Panc1 (cell line): ENCODE measurements at regions not wholly inside any gene's neighbourhood (a gene's known extent, or its start where the extent isn't known, plus 50 kb on each side); places are given as distances from the start of the nearest gene placed in this dataset.

Experiments
- ATAC-seq: fragments of 200-7000 bp; cut with Tn5 transposase; 2 replicates; pipeline ENCODE4 v1.9.1; 2020; ENCODE audit warnings: mild to moderate bottlenecking, moderate library complexity
- BruUV-seq: library from RNA; stranded (reverse); fragments of 400-500 nt; replicated peaks from 2 replicates; lab custom pipeline; 2021; lab: Mats Ljungman, UMichigan
- CTCF ChIA-PET: fragments of 300-600 bp; sonication (Branson Sonifier 250); formaldehyde crosslinking; loops from one replicate; lab custom pipeline; 2022; ENCODE audit warnings: antibody characterized with exemption; lab: Charles Lee
- POLR2A ChIA-PET: fragments of 300-600 bp; sonication (Branson Sonifier 250); formaldehyde crosslinking; loops from one replicate; lab custom pipeline; 2022; ENCODE audit warnings: antibody characterized with exemption; lab: Charles Lee
- DNase-seq: peaks from one replicate; pipeline ENCODE4 v3.0.0-alpha.2; 2010; ENCODE audit warnings: low read depth, low spot score
- H3K27ac ChIP-seq: 2 replicates; pipeline ENCODE4 v1.5.1; 2011; ENCODE audit warnings: mild to moderate bottlenecking, low read length, inconsistent platforms
- H3K27me3 ChIP-seq: fragments of 200-500 bp; sonication (Bioruptor generic); 2 replicates; pipeline ENCODE4 v1.6.0; 2014; ENCODE audit warnings: low read length, inconsistent platforms; ENCODE audit not compliant: control insufficient read depth, insufficient read depth
- H3K36me3 ChIP-seq: fragments of 200-500 bp; sonication (Bioruptor generic); 2 replicates; pipeline ENCODE4 v1.5.1; 2014; ENCODE audit warnings: inconsistent platforms, mild to moderate bottlenecking, low read length, moderate library complexity; ENCODE audit not compliant: control insufficient read depth, insufficient read depth
- H3K4me1 ChIP-seq: 2 replicates; pipeline ENCODE4 v1.5.1; 2011; ENCODE audit warnings: inconsistent platforms, mild to moderate bottlenecking, low read length, moderate library complexity; ENCODE audit not compliant: control insufficient read depth, insufficient read depth
- H3K4me3 ChIP-seq, 2 experiments: 2 replicates each; pipeline ENCODE4 v1.5.1; 2011 to 2012; ENCODE audit warnings: low read depth in 2 of 2, low read length in 2 of 2, mild to moderate bottlenecking in 2 of 2, inconsistent platforms in 1 of 2, moderate library complexity in 1 of 2
- H3K9me3 ChIP-seq: fragments of 200-500 bp; sonication (Bioruptor generic); 2 replicates; pipeline ENCODE4 v1.5.1; 2014; ENCODE audit warnings: low read depth, mild to moderate bottlenecking, inconsistent platforms, low read length, moderate library complexity; ENCODE audit not compliant: control insufficient read depth, insufficient read depth
- CTCF ChIP-seq: fragments of 450-650 bp; IDR thresholded peaks from 2 replicates; pipeline ENCODE4 v1.5.1; 2017; ENCODE audit warnings: mild to moderate bottlenecking
- POLR2AphosphoS5 ChIP-seq: IDR thresholded peaks from 2 replicates; pipeline ENCODE4 v1.6.1; 2012; ENCODE audit warnings: mild to moderate bottlenecking, low read depth, low read length, moderate library complexity
- REST ChIP-seq, 2 experiments: IDR thresholded peaks; 2 replicates each; pipeline ENCODE4 v1.6.1; 2011 to 2012; ENCODE audit warnings: low read depth in 2 of 2, control low read depth in 1 of 2, low read length in 1 of 2, mild to moderate bottlenecking in 1 of 2, moderate library complexity in 1 of 2; ENCODE audit not compliant: insufficient read depth in 1 of 2
- SIN3A ChIP-seq: IDR thresholded peaks from 2 replicates; pipeline ENCODE4 v1.6.1; 2012; ENCODE audit warnings: low read depth, mild to moderate bottlenecking, low read length, moderate library complexity, borderline replicate concordance; ENCODE audit not compliant: insufficient read depth
- TCF7L2 ChIP-seq: IDR thresholded peaks from 2 replicates; pipeline ENCODE4 v1.6.1; 2011; ENCODE audit warnings: mild to moderate bottlenecking, low read depth, low read length, inconsistent platforms
- in situ Hi-C: cut with HindIII; loops from 2 replicates; pipeline ENCODE4 v1.10.0; 2016; ENCODE audit warnings: low sequenced_read_pairs, low pct_unique_long_range_greater_than_20kb
- intact Hi-C: fragments of 100-400 bp; cut with micrococcal nuclease; formaldehyde crosslinking; loops from one replicate; pipeline ENCODE4 v1.10.0; 2022; ENCODE audit not compliant: unreplicated experiment

GRCh38 chr15:93501946-93502345, 412.9 kb upstream of the RGMA start:
- intact Hi-C loops (no loop called here), in situ Hi-C loops (no loop called here)
- no peak overlapping the region for H3K27ac ChIP-seq
- H3K36me3 ChIP-seq = no peaks in the 10 kb centered on the region
- no TSS peak for BruUV-seq
- ChIA-PET CTCF (no interaction called here), POLR2A (no interaction called here)
- DNase-seq (no peak), ATAC-seq (no peak)
- H3K4me1 ChIP-seq = no peaks in the 10 kb centered on the region
- no peaks in the 10 kb centered on the region for H3K27me3 ChIP-seq
- H3K4me3 ChIP-seq = no peak overlapping the region
- TF ChIP-seq TCF7L2 (no peak), CTCF (no peak), POLR2AphosphoS5 (no peak), SIN3A (no peak)
- H3K9me3 ChIP-seq = no peaks in the 10 kb centered on the region

GRCh38 chr15:93500155-93500554, 411.1 kb upstream of the RGMA start:
- Histone ChIP-seq H3K36me3 (no peaks in the 10 kb centered on the region), H3K9me3 (no peaks in the 10 kb centered on the region), H3K27me3 (no peaks in the 10 kb centered on the region), H3K4me3 (no peak overlapping the region), H3K4me1 (no peaks in the 10 kb centered on the region), H3K27ac (no peak overlapping the region)
- BruUV-seq = no TSS peak
- in situ Hi-C loops (no loop called here), intact Hi-C loops (no loop called here)
- no peak for ATAC-seq
- TF ChIP-seq TCF7L2 (no peak), CTCF (no peak), REST (IDR thresholded peaks at IDR 0.05; ENCODE audit: insufficient read depth in 1 of 2, low read depth in 2 of 2, low read length in 1 of 2) (no peak), SIN3A (no peak), POLR2AphosphoS5 (no peak)
- ChIA-PET CTCF (no interaction called here), POLR2A (no interaction called here)
- DNase-seq = no peak
